A549 (cell line): ENCODE measurements at regions not wholly inside any gene's neighbourhood (a gene's known extent, or its start where the extent isn't known, plus 50 kb on each side); places are given as distances from the start of the nearest gene placed in this dataset.

Experiments used
- ATAC-seq, 2 experiments: fragments of 200-7000 bp in 1 of 2; fragments of >200 bp in 1 of 2; cut with Nextera tagmentation in 1 of 2; cut with Tn5 transposase in 1 of 2; 3 replicates each; pipeline versions ENCODE4 v1.8.0 to v1.9.1; 2018 to 2020; ENCODE audit warnings: mild to moderate bottlenecking in 1 of 2, moderate library complexity in 1 of 2
- CTCF ChIA-PET: fragments of 300-600 bp; sonication (Branson Sonifier 250); formaldehyde crosslinking; extraction: SDS; loops from one replicate; lab custom pipeline; 2021; ENCODE audit warnings: antibody characterized with exemption, inconsistent platforms; lab: Yijun Ruan, JAX
- POLR2A ChIA-PET: fragments of 350-600 bp; formaldehyde crosslinking; extraction: SDS; loops from one replicate; lab custom pipeline; 2021; ENCODE audit warnings: antibody characterized with exemption, inconsistent platforms; lab: Yijun Ruan, JAX
- DNase-seq, 2 experiments: peaks; one replicate each; pipeline versions ENCODE4 v3.0.0 to v3.0.0-alpha.2; 2011 to 2016; ENCODE audit warnings: low read depth in 1 of 2, low spot score in 1 of 2
- FAIRE-seq: peaks from 2 replicates; lab custom pipeline; 2011; peaks lifted over from hg19 to GRCh38; lab: Jason Lieb, UNC
- H3K27ac ChIP-seq, 2 experiments: fragments of >200 bp; sonication (Bioruptor Twin); formaldehyde crosslinking; 3 replicates each; pipeline ENCODE4 v1.5.1; 2016 to 2017
- H3K4me1 ChIP-seq: fragments of >200 bp; sonication (Bioruptor Twin); formaldehyde crosslinking; 3 replicates; pipeline ENCODE4 v1.6.1; 2016
- H3K4me2 ChIP-seq: fragments of >200 bp; sonication (Bioruptor Twin); formaldehyde crosslinking; 3 replicates; pipeline ENCODE4 v1.6.1; 2016
- H3K4me3 ChIP-seq: fragments of >200 bp; sonication (Bioruptor Twin); formaldehyde crosslinking; 3 replicates; pipeline ENCODE4 v1.5.1; 2016
- H3K9me3 ChIP-seq: fragments of >200 bp; sonication (Bioruptor Twin); formaldehyde crosslinking; 3 replicates; pipeline ENCODE4 v1.6.1; 2016
- BHLHE40 ChIP-seq: IDR thresholded peaks from 2 replicates; pipeline ENCODE4 v1.6.1; 2012; ENCODE audit warnings: low read depth, low read length, inconsistent platforms
- CBX2 ChIP-seq: fragments of 200-600 bp; sonication (generic); IDR thresholded peaks from 2 replicates; pipeline ENCODE4 v1.6.1; 2016; ENCODE audit warnings: low read depth, mild to moderate bottlenecking, borderline replicate concordance
- CHD4 ChIP-seq: fragments of 200-600 bp; sonication (generic); IDR thresholded peaks from 2 replicates; pipeline ENCODE4 v1.6.1; 2016; ENCODE audit warnings: antibody characterized with exemption, mild to moderate bottlenecking, borderline replicate concordance
- EHF ChIP-seq: fragments of 250-450 bp; sonication (Bioruptor Pico); IDR thresholded peaks from 2 replicates; pipeline ENCODE4 v1.5.0; 2020; ENCODE audit warnings: mild to moderate bottlenecking
- EHMT2 ChIP-seq: fragments of 200-600 bp; sonication (generic); IDR thresholded peaks from 2 replicates; pipeline ENCODE4 v1.6.1; 2016; ENCODE audit warnings: antibody characterized with exemption, low read depth, mild to moderate bottlenecking, moderate library complexity
- FOSL2 ChIP-seq, 2 experiments: fragments of 450-650 bp in 1 of 2; fragments of >200 bp in 1 of 2; sonication (Bioruptor Twin) in 1 of 2; formaldehyde crosslinking; IDR thresholded peaks; 2 replicates each; pipeline versions ENCODE4 v1.5.0 to v1.6.1; 2016 to 2020; ENCODE audit warnings: mild to moderate bottlenecking in 1 of 2, moderate library complexity in 1 of 2
- HDAC2 ChIP-seq: fragments of 200-600 bp; sonication (generic); IDR thresholded peaks from 2 replicates; pipeline ENCODE4 v1.6.1; 2016
- HEYL ChIP-seq: fragments of 250-450 bp; sonication (Bioruptor Pico); IDR thresholded peaks from 2 replicates; pipeline ENCODE4 v1.8.0; 2021; ENCODE audit warnings: mild to moderate bottlenecking, moderate library complexity
- HOXB5 ChIP-seq: fragments of 250-450 bp; sonication (Bioruptor Pico); IDR thresholded peaks from 2 replicates; pipeline ENCODE4 v1.5.0; 2020; ENCODE audit warnings: mild to moderate bottlenecking, moderate library complexity
- JUN ChIP-seq, 2 experiments: fragments of >200 bp; sonication (Bioruptor Twin); formaldehyde crosslinking; IDR thresholded peaks; 2 replicates in 1 of 2; 3 replicates in 1 of 2; pipeline ENCODE4 v1.6.1; 2016 to 2017
- KDM1A ChIP-seq: fragments of 200-600 bp; sonication (generic); IDR thresholded peaks from 2 replicates; pipeline ENCODE4 v1.6.1; 2016; ENCODE audit warnings: low read depth, mild to moderate bottlenecking
- MAFK ChIP-seq: fragments of 450-650 bp; IDR thresholded peaks from 2 replicates; pipeline ENCODE4 v1.6.1; 2014; ENCODE audit not compliant: partially characterized antibody
- MYC ChIP-seq: IDR thresholded peaks from 2 replicates; pipeline ENCODE4 v1.6.1; 2012; ENCODE audit warnings: mild to moderate bottlenecking, inconsistent platforms, low read length, improper control_type of control experiment, borderline replicate concordance
- RFX5 ChIP-seq: fragments of 450-650 bp; IDR thresholded peaks from 2 replicates; pipeline ENCODE4 v1.7.1; 2014; ENCODE audit warnings: antibody characterized with exemption, mild to moderate bottlenecking, moderate library complexity
- RNF2 ChIP-seq: fragments of 200-600 bp; sonication (generic); IDR thresholded peaks from 2 replicates; pipeline ENCODE4 v1.6.1; 2016; ENCODE audit warnings: low read depth, mild to moderate bottlenecking, antibody characterized with exemption, moderate library complexity, borderline replicate concordance
- SMC3 ChIP-seq: fragments of >200 bp; sonication (Bioruptor Twin); formaldehyde crosslinking; IDR thresholded peaks from 3 replicates; pipeline ENCODE4 v1.6.1; 2018; ENCODE audit warnings: inconsistent platforms
- TFCP2L1 ChIP-seq: fragments of 250-450 bp; sonication (Bioruptor Pico); IDR thresholded peaks from 2 replicates; pipeline ENCODE4 v1.5.0; 2021; ENCODE audit warnings: mild to moderate bottlenecking
- ZC3H11A ChIP-seq: fragments of 450-650 bp; IDR thresholded peaks from 2 replicates; pipeline ENCODE4 v1.6.1; 2014; ENCODE audit warnings: antibody characterized with exemption, mild to moderate bottlenecking
- ZSCAN20 ChIP-seq: fragments of 250-450 bp; sonication (Bioruptor Pico); IDR thresholded peaks from 2 replicates; pipeline ENCODE4 v1.8.0; 2022; ENCODE audit warnings: mild to moderate bottlenecking, moderate library complexity
- WGBS: methylation state at CpG from one replicate; pipeline ENCODE4 v1.1.6; 2017; ENCODE audit errors: missing lambda C conversion rate; 5-methylcytosine and 5-hydroxymethylcytosine counted together
- TF ChIP-seq, protein P1 (sequence below): IDR thresholded peaks from 2 replicates; pipeline ENCODE4 v1.6.1; 2012
- TF ChIP-seq, protein P2 (sequence below): fragments of >200 bp; sonication (Bioruptor Twin); formaldehyde crosslinking; IDR thresholded peaks from 3 replicates; pipeline ENCODE4 v1.5.1; 2016
- TF ChIP-seq, protein P3 (sequence below): fragments of >200 bp; sonication (Bioruptor Twin); formaldehyde crosslinking; IDR thresholded peaks from 3 replicates; pipeline ENCODE4 v1.6.1; 2016
- TF ChIP-seq, protein P4 (sequence below): fragments of 250-450 bp; sonication (Bioruptor Pico); IDR thresholded peaks from 2 replicates; pipeline ENCODE4 v1.5.0; 2021; ENCODE audit warnings: mild to moderate bottlenecking, moderate library complexity, borderline replicate concordance
- TF ChIP-seq, protein P5 (sequence below): IDR thresholded peaks from 2 replicates; pipeline ENCODE4 v1.6.1; 2012

DNA sequence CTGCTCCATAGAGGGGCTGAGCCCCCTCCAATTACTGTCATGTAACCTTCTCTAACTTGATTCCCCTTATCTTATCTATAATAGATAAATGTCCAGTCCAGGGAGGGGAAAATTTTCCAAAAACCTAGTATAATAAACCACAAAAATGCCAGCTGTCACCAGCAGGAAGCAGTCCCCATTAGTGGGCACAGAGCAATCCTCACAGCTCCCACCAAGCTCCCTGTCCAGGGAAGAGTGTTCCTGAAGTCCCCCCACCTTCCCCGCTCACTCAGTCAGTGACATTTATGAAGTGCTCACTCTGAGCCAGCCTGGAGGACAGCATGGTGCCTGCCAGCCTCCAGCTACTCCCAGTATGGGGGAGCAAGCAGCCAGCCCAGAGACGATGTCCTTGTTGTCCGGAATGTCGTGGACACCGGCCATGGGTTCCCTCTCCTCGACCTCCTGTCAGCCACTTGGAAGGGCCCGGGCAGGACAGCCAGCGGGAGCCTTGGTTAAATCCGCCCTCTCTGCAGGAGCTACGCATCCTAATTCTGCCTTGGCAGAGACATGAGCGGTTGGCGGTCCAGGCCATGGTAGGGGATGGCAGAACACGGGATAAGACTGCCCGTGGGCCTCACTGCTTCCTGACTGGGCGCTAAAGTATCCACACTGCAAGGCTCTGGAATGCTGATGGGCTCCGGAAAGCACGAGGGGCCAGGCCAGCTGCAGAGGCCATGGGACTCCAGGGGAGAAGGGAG, 102.0 kb upstream of the CDH5 start:
- TF ChIP-seq BHLHE40, result no peak
- TF ChIP-seq, protein P1, sequence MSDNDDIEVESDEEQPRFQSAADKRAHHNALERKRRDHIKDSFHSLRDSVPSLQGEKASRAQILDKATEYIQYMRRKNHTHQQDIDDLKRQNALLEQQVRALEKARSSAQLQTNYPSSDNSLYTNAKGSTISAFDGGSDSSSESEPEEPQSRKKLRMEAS, result no peak
- TF ChIP-seq MAFK, result no peak
- no peak for TF ChIP-seq KDM1A
- TF ChIP-seq EHMT2, result no peak
- no peak for TF ChIP-seq EHF
- TF ChIP-seq, protein P2, sequence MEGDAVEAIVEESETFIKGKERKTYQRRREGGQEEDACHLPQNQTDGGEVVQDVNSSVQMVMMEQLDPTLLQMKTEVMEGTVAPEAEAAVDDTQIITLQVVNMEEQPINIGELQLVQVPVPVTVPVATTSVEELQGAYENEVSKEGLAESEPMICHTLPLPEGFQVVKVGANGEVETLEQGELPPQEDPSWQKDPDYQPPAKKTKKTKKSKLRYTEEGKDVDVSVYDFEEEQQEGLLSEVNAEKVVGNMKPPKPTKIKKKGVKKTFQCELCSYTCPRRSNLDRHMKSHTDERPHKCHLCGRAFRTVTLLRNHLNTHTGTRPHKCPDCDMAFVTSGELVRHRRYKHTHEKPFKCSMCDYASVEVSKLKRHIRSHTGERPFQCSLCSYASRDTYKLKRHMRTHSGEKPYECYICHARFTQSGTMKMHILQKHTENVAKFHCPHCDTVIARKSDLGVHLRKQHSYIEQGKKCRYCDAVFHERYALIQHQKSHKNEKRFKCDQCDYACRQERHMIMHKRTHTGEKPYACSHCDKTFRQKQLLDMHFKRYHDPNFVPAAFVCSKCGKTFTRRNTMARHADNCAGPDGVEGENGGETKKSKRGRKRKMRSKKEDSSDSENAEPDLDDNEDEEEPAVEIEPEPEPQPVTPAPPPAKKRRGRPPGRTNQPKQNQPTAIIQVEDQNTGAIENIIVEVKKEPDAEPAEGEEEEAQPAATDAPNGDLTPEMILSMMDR, result no peak
- no peak for TF ChIP-seq MYC
- no peak for TF ChIP-seq HEYL (CRISPR knock-in tag)
- no peak for TF ChIP-seq RNF2
- TF ChIP-seq, protein P3, sequence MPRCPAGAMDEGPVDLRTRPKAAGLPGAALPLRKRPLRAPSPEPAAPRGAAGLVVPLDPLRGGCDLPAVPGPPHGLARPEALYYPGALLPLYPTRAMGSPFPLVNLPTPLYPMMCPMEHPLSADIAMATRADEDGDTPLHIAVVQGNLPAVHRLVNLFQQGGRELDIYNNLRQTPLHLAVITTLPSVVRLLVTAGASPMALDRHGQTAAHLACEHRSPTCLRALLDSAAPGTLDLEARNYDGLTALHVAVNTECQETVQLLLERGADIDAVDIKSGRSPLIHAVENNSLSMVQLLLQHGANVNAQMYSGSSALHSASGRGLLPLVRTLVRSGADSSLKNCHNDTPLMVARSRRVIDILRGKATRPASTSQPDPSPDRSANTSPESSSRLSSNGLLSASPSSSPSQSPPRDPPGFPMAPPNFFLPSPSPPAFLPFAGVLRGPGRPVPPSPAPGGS, result no peak
- no peak for TF ChIP-seq TFCP2L1 (CRISPR knock-in tag)
- ChIA-PET POLR2A (interaction anchor here (0.7 kb wide), 1 partner anchor 11 kb away, joined by 3 read pairs; no protein-coding TSS in a partner anchor), CTCF (interaction anchor here (0.6 to 2.2 kb wide), 2 partner anchors 11 to 347 kb away, joined by 3 to 5 read pairs; no protein-coding TSS in a partner anchor)
- no peak for FAIRE-seq
- Histone ChIP-seq H3K27ac (no peak overlapping the region), H3K4me3 (no peak overlapping the region), H3K4me2 (no peak overlapping the region), H3K9me3 (no peaks in the 10 kb centered on the region), H3K4me1 (no peaks in the 10 kb centered on the region)
- 42% methylated on average over 11 of the region's 17 CpGs for WGBS
- DNase-seq, result no peak
- ATAC-seq, result no peak

DNA sequence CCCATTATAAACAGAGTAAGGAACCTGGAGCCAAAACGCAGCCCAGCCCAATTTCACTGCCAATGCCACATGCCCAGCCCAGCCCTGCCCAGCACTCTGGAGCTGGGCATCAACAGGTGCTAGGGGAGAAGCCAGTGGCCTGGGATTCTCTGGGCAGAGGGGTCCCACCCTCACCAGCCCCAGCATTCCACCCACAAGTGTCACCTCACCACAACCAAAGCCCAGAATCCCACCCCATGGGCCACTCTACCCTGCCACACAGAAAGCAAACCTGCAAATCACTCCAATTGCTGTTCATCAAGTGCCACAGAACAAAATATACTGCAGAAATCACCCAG, 102.5 kb upstream of the CDH5 start:
- H3K27ac ChIP-seq, result no peak overlapping the region
- FAIRE-seq (no peak), DNase-seq (no peak), ATAC-seq (no peak)
- POLR2A ChIA-PET, result no interaction called here
- TF ChIP-seq RNF2 (no peak), BHLHE40 (no peak), JUN (IDR thresholded peaks at IDR 0.05) (no peak), MYC (no peak)
- TF ChIP-seq, protein P4, sequence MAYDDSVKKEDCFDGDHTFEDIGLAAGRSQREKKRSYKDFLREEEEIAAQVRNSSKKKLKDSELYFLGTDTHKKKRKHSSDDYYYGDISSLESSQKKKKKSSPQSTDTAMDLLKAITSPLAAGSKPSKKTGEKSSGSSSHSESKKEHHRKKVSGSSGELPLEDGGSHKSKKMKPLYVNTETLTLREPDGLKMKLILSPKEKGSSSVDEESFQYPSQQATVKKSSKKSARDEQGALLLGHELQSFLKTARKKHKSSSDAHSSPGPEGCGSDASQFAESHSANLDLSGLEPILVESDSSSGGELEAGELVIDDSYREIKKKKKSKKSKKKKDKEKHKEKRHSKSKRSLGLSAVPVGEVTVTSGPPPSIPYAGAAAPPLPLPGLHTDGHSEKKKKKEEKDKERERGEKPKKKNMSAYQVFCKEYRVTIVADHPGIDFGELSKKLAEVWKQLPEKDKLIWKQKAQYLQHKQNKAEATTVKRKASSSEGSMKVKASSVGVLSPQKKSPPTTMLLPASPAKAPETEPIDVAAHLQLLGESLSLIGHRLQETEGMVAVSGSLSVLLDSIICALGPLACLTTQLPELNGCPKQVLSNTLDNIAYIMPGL (CRISPR knock-in tag), result no peak
- H3K4me2 ChIP-seq, result no peak overlapping the region
- no peaks in the 10 kb centered on the region for H3K4me1 ChIP-seq
- 0% methylated on average over 1 of the region's 1 CpG for WGBS
- H3K4me3 ChIP-seq, result no peak overlapping the region
- no peaks in the 10 kb centered on the region for H3K9me3 ChIP-seq
- CTCF ChIA-PET, result no interaction called here

DNA sequence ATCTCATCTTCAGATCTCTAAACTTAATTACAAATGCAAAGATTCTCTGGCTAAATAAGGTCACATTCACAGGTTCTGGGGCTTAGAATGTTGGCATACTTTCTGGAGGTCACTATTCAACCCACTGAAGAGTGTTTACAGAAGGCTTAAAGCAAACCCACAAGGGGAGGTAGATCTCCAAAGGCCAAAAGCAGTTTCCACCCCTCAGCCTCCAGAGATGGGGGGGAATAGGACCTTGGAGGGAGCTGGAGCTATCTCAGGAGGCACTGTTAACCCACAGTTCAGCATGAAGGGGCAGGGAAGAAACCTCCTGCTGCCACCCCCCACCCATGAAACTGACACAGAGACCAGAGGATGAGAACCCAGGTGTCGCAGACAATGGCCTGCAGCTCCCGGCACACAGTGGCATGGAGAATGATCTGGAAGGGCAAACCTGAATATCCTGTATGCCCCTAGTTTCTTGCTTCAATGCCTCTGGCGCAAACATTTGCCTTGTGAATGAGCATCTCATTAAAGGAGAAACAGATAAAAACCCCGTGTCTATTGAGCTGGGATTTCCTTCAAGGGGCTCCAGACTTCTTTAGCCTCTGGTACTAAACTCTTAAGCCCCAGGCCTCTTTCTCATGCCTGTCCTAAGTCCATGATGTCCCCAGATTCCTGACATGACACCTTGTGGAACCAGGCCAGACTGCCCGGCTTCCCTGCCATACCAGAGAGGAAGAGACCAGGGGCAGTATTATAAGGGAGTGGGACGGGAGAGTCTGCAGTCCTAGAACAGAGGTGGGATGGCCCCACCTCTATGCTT, 103.1 kb upstream of the CDH5 start:
- whole genome bisulfite sequencing, result 53% methylated on average over 6 of the region's 6 CpGs
- ATAC-seq (no peak), FAIRE-seq (no peak), DNase-seq (no peak)
- Histone ChIP-seq H3K4me3 (no peak overlapping the region), H3K4me1 (no peaks in the 10 kb centered on the region), H3K4me2 (no peak overlapping the region), H3K9me3 (no peaks in the 10 kb centered on the region), H3K27ac (no peak overlapping the region)
- ChIA-PET POLR2A (no interaction called here), CTCF (no interaction called here)
- no peak for TF ChIP-seq HDAC2
- no peak for TF ChIP-seq HOXB5 (CRISPR knock-in tag)
- TF ChIP-seq, protein P4 (CRISPR knock-in tag), result no peak
- no peak for TF ChIP-seq ZC3H11A
- TF ChIP-seq FOSL2 (IDR thresholded peaks at IDR 0.05), result no peak
- no peak for TF ChIP-seq FOSL2 (CRISPR knock-in tag; IDR thresholded peaks at IDR 0.05)
- TF ChIP-seq SMC3, result no peak
- no peak for TF ChIP-seq RFX5
- no peak for TF ChIP-seq CHD4
- TF ChIP-seq, protein P1, result no peak
- no peak for TF ChIP-seq ZSCAN20 (CRISPR knock-in tag)
- no peak for TF ChIP-seq CBX2
- TF ChIP-seq, protein P5, sequence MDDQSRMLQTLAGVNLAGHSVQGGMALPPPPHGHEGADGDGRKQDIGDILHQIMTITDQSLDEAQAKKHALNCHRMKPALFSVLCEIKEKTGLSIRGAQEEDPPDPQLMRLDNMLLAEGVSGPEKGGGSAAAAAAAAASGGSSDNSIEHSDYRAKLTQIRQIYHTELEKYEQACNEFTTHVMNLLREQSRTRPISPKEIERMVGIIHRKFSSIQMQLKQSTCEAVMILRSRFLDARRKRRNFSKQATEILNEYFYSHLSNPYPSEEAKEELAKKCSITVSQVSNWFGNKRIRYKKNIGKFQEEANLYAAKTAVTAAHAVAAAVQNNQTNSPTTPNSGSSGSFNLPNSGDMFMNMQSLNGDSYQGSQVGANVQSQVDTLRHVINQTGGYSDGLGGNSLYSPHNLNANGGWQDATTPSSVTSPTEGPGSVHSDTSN, result no peak
